Nephron progenitor cell (in vitro differentiated cells): ENCODE measurements at regions not wholly inside any gene's neighbourhood (a gene's known extent, or its start where the extent isn't known, plus 50 kb on each side); places are given as distances from the start of the nearest gene placed in this dataset.

ENCODE experiments used
- DNase-seq: peaks from one replicate; pipeline ENCODE4 v3.0.0; 2021
- H3K27ac Mint-ChIP-seq: 2 replicates; pipeline ENCODE4 v1.8.0; 2021; ENCODE audit warnings: mild to moderate bottlenecking, moderate library complexity, mixed read lengths
- H3K27me3 Mint-ChIP-seq: 2 replicates; pipeline ENCODE4 v1.8.0; 2021; ENCODE audit warnings: mild to moderate bottlenecking, low read depth, mixed read lengths; ENCODE audit not compliant: poor library complexity
- H3K36me3 Mint-ChIP-seq: 2 replicates; pipeline ENCODE4 v1.8.0; 2021; ENCODE audit warnings: low read depth, mixed read lengths
- H3K4me1 Mint-ChIP-seq: 2 replicates; pipeline ENCODE4 v1.8.0; 2021; ENCODE audit warnings: mixed read lengths
- H3K4me3 Mint-ChIP-seq: 2 replicates; pipeline ENCODE4 v1.8.0; 2021; ENCODE audit warnings: mild to moderate bottlenecking, moderate library complexity, mixed read lengths
- H3K9me3 Mint-ChIP-seq: 2 replicates; pipeline ENCODE4 v1.8.0; 2021; ENCODE audit warnings: mild to moderate bottlenecking, moderate library complexity, mixed read lengths
- TF ChIP-seq, protein P1 (sequence below): fragments of 200-600 bp; sonication (generic); IDR thresholded peaks from 2 replicates; pipeline ENCODE4 v1.5.0; 2021; ENCODE audit warnings: antibody characterized with exemption

GRCh38 chr13:29706923-29707322 is 111.4 kb upstream of the SLC7A1 start:
- Mint-ChIP-seq H3K4me3 (no peak overlapping the region), H3K9me3 (peaks cover 8% of the 10 kb centered on the region), H3K27ac (no peak overlapping the region), H3K4me1 (peaks cover 34% of the 10 kb centered on the region), H3K36me3 (no peaks in the 10 kb centered on the region), H3K27me3 (peaks cover 13% of the 10 kb centered on the region)
- TF ChIP-seq, protein P1, sequence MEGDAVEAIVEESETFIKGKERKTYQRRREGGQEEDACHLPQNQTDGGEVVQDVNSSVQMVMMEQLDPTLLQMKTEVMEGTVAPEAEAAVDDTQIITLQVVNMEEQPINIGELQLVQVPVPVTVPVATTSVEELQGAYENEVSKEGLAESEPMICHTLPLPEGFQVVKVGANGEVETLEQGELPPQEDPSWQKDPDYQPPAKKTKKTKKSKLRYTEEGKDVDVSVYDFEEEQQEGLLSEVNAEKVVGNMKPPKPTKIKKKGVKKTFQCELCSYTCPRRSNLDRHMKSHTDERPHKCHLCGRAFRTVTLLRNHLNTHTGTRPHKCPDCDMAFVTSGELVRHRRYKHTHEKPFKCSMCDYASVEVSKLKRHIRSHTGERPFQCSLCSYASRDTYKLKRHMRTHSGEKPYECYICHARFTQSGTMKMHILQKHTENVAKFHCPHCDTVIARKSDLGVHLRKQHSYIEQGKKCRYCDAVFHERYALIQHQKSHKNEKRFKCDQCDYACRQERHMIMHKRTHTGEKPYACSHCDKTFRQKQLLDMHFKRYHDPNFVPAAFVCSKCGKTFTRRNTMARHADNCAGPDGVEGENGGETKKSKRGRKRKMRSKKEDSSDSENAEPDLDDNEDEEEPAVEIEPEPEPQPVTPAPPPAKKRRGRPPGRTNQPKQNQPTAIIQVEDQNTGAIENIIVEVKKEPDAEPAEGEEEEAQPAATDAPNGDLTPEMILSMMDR: no peak
- DNase-seq: no peak

DNA sequence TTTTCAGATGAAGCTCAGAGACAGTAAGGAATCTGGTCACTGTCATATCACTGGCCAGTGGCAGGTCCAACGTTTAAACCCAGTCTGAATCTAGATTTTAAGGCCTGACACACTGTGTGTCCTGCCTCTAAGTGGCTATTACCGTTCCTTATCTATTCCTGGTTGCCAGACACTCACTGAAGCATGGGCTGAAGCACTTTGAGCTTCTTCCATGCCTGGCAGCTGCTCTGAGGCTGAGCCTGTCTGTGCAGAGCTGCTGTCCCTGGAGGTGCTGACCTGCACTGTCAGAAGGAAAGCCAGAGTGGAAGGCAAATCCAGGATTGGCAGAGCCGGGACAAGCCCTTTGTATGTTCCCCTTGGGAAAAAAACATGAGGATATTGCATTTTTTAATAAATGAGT is 109.2 kb upstream of the SLC7A1 start:
- Mint-ChIP-seq H3K4me3 (no peak overlapping the region), H3K36me3 (no peaks in the 10 kb centered on the region), H3K27ac (no peak overlapping the region), H3K27me3 (peaks cover 13% of the 10 kb centered on the region), H3K9me3 (peaks cover 8% of the 10 kb centered on the region), H3K4me1 (peaks cover 30% of the 10 kb centered on the region)
- no peak for DNase-seq
- TF ChIP-seq, protein P1: no peak

DNA sequence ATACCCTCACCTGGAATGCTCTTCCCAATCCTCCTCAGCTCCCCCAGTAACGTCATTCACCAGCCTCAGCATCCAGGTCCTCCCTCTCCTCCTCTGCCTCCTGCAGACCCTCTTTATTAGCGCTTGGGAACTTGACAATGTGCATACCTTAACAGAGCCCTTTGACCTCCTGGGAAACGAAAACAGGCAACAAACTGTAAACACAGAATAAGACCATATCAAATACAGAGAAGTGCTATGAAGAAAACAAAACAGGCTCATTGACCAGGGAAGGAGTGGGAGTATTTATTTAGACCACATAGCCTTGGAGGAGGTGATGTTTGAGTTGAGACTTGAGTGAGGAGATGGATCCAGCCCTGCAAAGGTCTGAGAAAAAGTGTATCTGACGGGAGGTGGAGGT is 107.9 kb upstream of the SLC7A1 start:
- Mint-ChIP-seq H3K4me3 (no peak overlapping the region), H3K36me3 (no peaks in the 10 kb centered on the region), H3K27me3 (peaks cover 13% of the 10 kb centered on the region), H3K27ac (no peak overlapping the region), H3K4me1 (peaks cover 19% of the 10 kb centered on the region), H3K9me3 (peaks cover 8% of the 10 kb centered on the region)
- TF ChIP-seq, protein P1: no peak
- DNase-seq: no peak

DNA sequence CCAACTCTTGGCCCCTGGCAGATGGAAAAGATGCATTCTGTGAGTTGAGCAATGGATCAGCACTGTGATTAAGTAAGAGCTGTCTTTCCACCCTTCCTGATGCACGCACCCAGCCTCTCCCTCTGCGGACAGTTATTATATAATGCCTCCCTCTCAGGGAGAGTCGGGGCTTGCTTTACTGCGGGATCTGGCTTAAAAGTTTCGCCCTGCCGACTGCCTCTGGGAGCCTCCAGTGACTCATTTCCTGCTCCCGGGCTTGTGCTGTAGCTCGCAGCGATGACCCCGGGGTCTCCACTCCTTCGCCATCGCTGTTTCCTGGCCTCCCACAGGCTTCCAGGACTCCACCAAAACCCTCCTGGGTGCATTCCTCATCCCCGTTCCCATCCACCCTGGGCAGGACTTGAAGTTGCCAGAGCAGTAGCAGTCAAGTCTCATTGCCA is 107.4 kb upstream of the SLC7A1 start:
- H3K4me3 Mint-ChIP-seq: no peak overlapping the region
- no peak overlapping the region for H3K27ac Mint-ChIP-seq
- peaks cover 19% of the 10 kb centered on the region for H3K4me1 Mint-ChIP-seq
- DNase-seq: peak; percentile 24
- H3K27me3 Mint-ChIP-seq: peaks cover 12% of the 10 kb centered on the region
- peaks cover 8% of the 10 kb centered on the region for H3K9me3 Mint-ChIP-seq
- H3K36me3 Mint-ChIP-seq: no peaks in the 10 kb centered on the region
- TF ChIP-seq, protein P1: no peak

GRCh38 chr13:29698106-29698505 is 102.6 kb upstream of the SLC7A1 start:
- Mint-ChIP-seq H3K4me1 (peaks cover 7% of the 10 kb centered on the region), H3K9me3 (no peaks in the 10 kb centered on the region), H3K27ac (no peak overlapping the region), H3K27me3 (peaks cover 15% of the 10 kb centered on the region), H3K36me3 (no peaks in the 10 kb centered on the region), H3K4me3 (no peak overlapping the region)
- DNase-seq: no peak
- TF ChIP-seq, protein P1: no peak

- TF ChIP-seq, protein P1: no peak
- H3K4me3 Mint-ChIP-seq: no peak overlapping the region
- H3K4me1 Mint-ChIP-seq: no peaks in the 10 kb centered on the region
- peaks cover 15% of the 10 kb centered on the region for H3K27me3 Mint-ChIP-seq
- no peak overlapping the region for H3K27ac Mint-ChIP-seq
- no peaks in the 10 kb centered on the region for H3K36me3 Mint-ChIP-seq
- H3K9me3 Mint-ChIP-seq: no peaks in the 10 kb centered on the region
- no peak for DNase-seq
Measured at GRCh38 chr13:29696606-29697005, 101.1 kb upstream of the SLC7A1 start.
